GM23248 (cell line): ENCODE measurements at regions not wholly inside any gene's neighbourhood (a gene's known extent, or its start where the extent isn't known, plus 50 kb on each side); places are given as distances from the start of the nearest gene placed in this dataset.

Source experiments
- EZH2 ChIP-seq: fragments of 200-600 bp; sonication (generic); IDR thresholded peaks from 2 replicates; pipeline ENCODE4 v1.6.1; 2018; ENCODE audit warnings: antibody characterized with exemption, mild to moderate bottlenecking; ENCODE audit not compliant: insufficient read depth, poor library complexity, severe bottlenecking
- EZH2phosphoT487 ChIP-seq: fragments of 200-600 bp; sonication (generic); IDR thresholded peaks from 2 replicates; pipeline ENCODE4 v1.6.1; 2018; ENCODE audit warnings: antibody characterized with exemption, moderate library complexity, mild to moderate bottlenecking, low read depth; ENCODE audit not compliant: insufficient read depth

GRCh38 chr20:33916768-33917167 is 76.9 kb upstream of the RALY start:
- TF ChIP-seq EZH2phosphoT487, result no peak
- TF ChIP-seq EZH2, result no peak
